Ascending aorta (tissue), 2 donors: ENCODE measurements at regions not wholly inside any gene's neighbourhood (a gene's known extent, or its start where the extent isn't known, plus 50 kb on each side); places are given as distances from the start of the nearest gene placed in this dataset.

Experiments used
- DNase-seq, 2 donors: peaks; one replicate each; pipeline ENCODE4 v3.0.0-alpha.2; 2019; ENCODE audit warnings: low spot score in 2 of 2
- H3K27ac ChIP-seq, 2 donors: fragments of 200-600 bp; sonication (generic); one replicate each; pipeline ENCODE4 v1.5.1; 2016 to 2017; ENCODE audit warnings: mild to moderate bottlenecking in 1 of 2
- H3K27me3 ChIP-seq: fragments of 200-600 bp; sonication (generic); one replicate; pipeline ENCODE4 v1.5.1; 2017
- H3K36me3 ChIP-seq, 2 donors: fragments of 200-600 bp; sonication (generic); one replicate each; pipeline ENCODE4 v1.5.1; 2016
- H3K4me1 ChIP-seq, 2 donors: fragments of 200-600 bp; sonication (generic); one replicate each; pipeline ENCODE4 v1.5.1; 2016 to 2017; ENCODE audit warnings: mild to moderate bottlenecking in 1 of 2
- H3K4me3 ChIP-seq, 2 donors: fragments of 200-600 bp; sonication (generic); one replicate each; pipeline ENCODE4 v1.5.1; 2016 to 2017; ENCODE audit warnings: mild to moderate bottlenecking in 1 of 2
- H3K9me3 ChIP-seq, 2 donors: fragments of 200-600 bp; sonication (generic); one replicate each; pipeline ENCODE4 v1.5.1; 2016
- CTCF ChIP-seq, 3 experiments: fragments of 200-600 bp in 2 of 3; fragments of 450-650 bp in 1 of 3; sonication (generic) in 2 of 3; IDR thresholded peaks; one replicate each; pipeline ENCODE4 v1.5.1; 2016 to 2019; ENCODE audit warnings: antibody characterized with exemption in 3 of 3, mild to moderate bottlenecking in 1 of 3, moderate library complexity in 1 of 3
- intact Hi-C: fragments of 100-400 bp; cut with DNase I; formaldehyde crosslinking; loops from one replicate; pipeline ENCODE4 v1.15.1; 2023

GRCh38 chr16:82263521-82264143 is 93.6 kb upstream of the MPHOSPH6 start:
- peak overlapping the region in 1 of 2 donors; percentile 54 for H3K27ac ChIP-seq
- H3K36me3 ChIP-seq = no peaks in the 10 kb centered on the region
- H3K4me1 ChIP-seq = peaks cover 0 to 15% of the 10 kb centered on the region in 2 donors
- intact Hi-C loops = loop anchor here (1.0 to 10.0 kb wide), 6 partner anchors 81 to 961 kb away; no protein-coding TSS in a partner anchor
- peak overlapping the region in 1 of 2 donors; percentile 17 for H3K4me3 ChIP-seq
- peak; percentile 73 to 91 (median 89) for TF ChIP-seq CTCF (IDR thresholded peaks at IDR 0.05)
- no peaks in the 10 kb centered on the region for H3K27me3 ChIP-seq
- no peaks in the 10 kb centered on the region for H3K9me3 ChIP-seq
- DNase-seq = peak in 1 of 2 donors; percentile 70

- Histone ChIP-seq H3K27me3 (no peaks in the 10 kb centered on the region), H3K4me1 (peaks cover 0 to 15% of the 10 kb centered on the region in 2 donors), H3K9me3 (no peaks in the 10 kb centered on the region), H3K4me3 (no peak overlapping the region), H3K27ac (no peak overlapping the region), H3K36me3 (no peaks in the 10 kb centered on the region)
- no peak for DNase-seq
- intact Hi-C loops = loop anchor here (2.0 to 10.0 kb wide), 4 partner anchors 305 to 963 kb away; no protein-coding TSS in a partner anchor
- no peak for TF ChIP-seq CTCF (IDR thresholded peaks at IDR 0.05)
These were observed 92.2 kb upstream of the MPHOSPH6 start for GRCh38 chr16:82262244-82262643.

- H3K9me3 ChIP-seq = no peaks in the 10 kb centered on the region
- no peaks in the 10 kb centered on the region for H3K27me3 ChIP-seq
- no peak overlapping the region for H3K4me3 ChIP-seq
- DNase-seq = no peak
- intact Hi-C loops = loop anchor here (5.0 to 10.0 kb wide), 3 partner anchors 307 to 964 kb away; no protein-coding TSS in a partner anchor
- H3K27ac ChIP-seq = no peak overlapping the region
- no peaks in the 10 kb centered on the region for H3K36me3 ChIP-seq
- no peak for TF ChIP-seq CTCF (IDR thresholded peaks at IDR 0.05)
- peaks cover 0 to 20% of the 10 kb centered on the region in 2 donors for H3K4me1 ChIP-seq
These were observed 90.3 kb upstream of the MPHOSPH6 start for GRCh38 chr16:82260212-82260795.

GRCh38 chr16:82259731-82260130 is 89.7 kb upstream of the MPHOSPH6 start:
- TF ChIP-seq CTCF (IDR thresholded peaks at IDR 0.05) = no peak

GRCh38 chr16:82257990-82258389 is 88.0 kb upstream of the MPHOSPH6 start:
- no peaks in the 10 kb centered on the region for H3K36me3 ChIP-seq
- no peaks in the 10 kb centered on the region for H3K27me3 ChIP-seq
- DNase-seq = no peak
- no peak overlapping the region for H3K4me3 ChIP-seq
- no peaks in the 10 kb centered on the region for H3K9me3 ChIP-seq
- no peak for TF ChIP-seq CTCF (IDR thresholded peaks at IDR 0.05)
- intact Hi-C loops = no loop called here
- peaks cover 0 to 5% of the 10 kb centered on the region in 2 donors for H3K4me1 ChIP-seq
- H3K27ac ChIP-seq = no peak overlapping the region

More at GRCh38 chr16:82259731-82260130, 89.7 kb upstream of the MPHOSPH6 start:
- Histone ChIP-seq H3K27me3 (no peaks in the 10 kb centered on the region), H3K36me3 (no peaks in the 10 kb centered on the region), H3K27ac (no peak overlapping the region), H3K4me3 (no peak overlapping the region), H3K9me3 (no peaks in the 10 kb centered on the region), H3K4me1 (peaks cover 0 to 16% of the 10 kb centered on the region in 2 donors)
- intact Hi-C loops = loop anchor here (5.0 to 10.0 kb wide), 3 partner anchors 308 to 965 kb away; no protein-coding TSS in a partner anchor
- DNase-seq = no peak
